Kidney (tissue), 13 donors: ENCODE measurements at regions not wholly inside any gene's neighbourhood (a gene's known extent, or its start where the extent isn't known, plus 50 kb on each side); places are given as distances from the start of the nearest gene placed in this dataset.
A peak's percentile ranks its signal among the peaks of the same experiment; 100 is the strongest.

ENCODE experiments used
- DNase-seq, 5 donors: peaks; one replicate each; pipeline ENCODE4 v3.0.0-alpha.2; 2013 to 2020
- FAIRE-seq: peaks from 2 replicates; lab custom pipeline; 2012; peaks lifted over from hg19 to GRCh38; lab: Jason Lieb, UNC
- H3K27ac ChIP-seq, 2 donors: one replicate each; pipeline ENCODE4 v1.7.0; 2013; ENCODE audit warnings: low read depth in 2 of 2, low read length in 2 of 2, inconsistent platforms in 1 of 2
- H3K27me3 ChIP-seq: one replicate; pipeline ENCODE4 v1.7.1; 2013; ENCODE audit warnings: low read length, inconsistent platforms; ENCODE audit not compliant: control insufficient read depth, insufficient read depth
- H3K36me3 ChIP-seq, 3 donors: one replicate each; pipeline versions ENCODE4 v1.7.0 to v1.7.1; 2013; ENCODE audit warnings: low read length in 3 of 3, control low read depth in 1 of 3, inconsistent platforms in 1 of 3; ENCODE audit not compliant: insufficient read depth in 3 of 3, control insufficient read depth in 2 of 3
- H3K4me1 ChIP-seq, 3 donors: one replicate each; pipeline versions ENCODE4 v1.7.0 to v1.7.1; 2013; ENCODE audit warnings: low read length in 3 of 3, inconsistent platforms in 1 of 3, low read depth in 1 of 3; ENCODE audit not compliant: control insufficient read depth in 2 of 3, insufficient read depth in 2 of 3
- H3K4me3 ChIP-seq, 3 donors: one replicate each; pipeline versions ENCODE4 v1.7.0 to v1.8.1; 2013; ENCODE audit warnings: low read length in 3 of 3, control low read depth in 1 of 3, inconsistent platforms in 1 of 3
- H3K9ac ChIP-seq, 3 donors: one replicate each; pipeline versions ENCODE4 v1.7.0 to v1.7.1; 2013; ENCODE audit warnings: low read length in 3 of 3, control low read depth in 1 of 3, inconsistent platforms in 1 of 3
- H3K9me3 ChIP-seq, 3 donors: one replicate each; pipeline versions ENCODE4 v1.7.0 to v1.7.1; 2013; ENCODE audit warnings: low read length in 3 of 3, control low read depth in 1 of 3, inconsistent platforms in 1 of 3; ENCODE audit not compliant: control insufficient read depth in 2 of 3, insufficient read depth in 1 of 3
- CTCF ChIP-seq: IDR thresholded peaks from 3 replicates; pipeline ENCODE4 v1.5.1; 2012; ENCODE audit warnings: mild to moderate bottlenecking, moderate library complexity, borderline replicate concordance; ENCODE audit not compliant: insufficient read depth; ENCODE audit errors: extremely low read depth
- intact Hi-C: fragments of 100-400 bp; cut with DNase I; formaldehyde crosslinking; loops from one replicate; pipeline ENCODE4 v1.11.1; 2022
- donor health status: control.
- donor health status: control.
- donor health status: control.
- donor health status: control.
- donor health status: control.
- donor health status: DM: yes; HTN: yes; CAD: no.
- donor health status: Normal renal cell carcinoma (clear cell type).

DNA sequence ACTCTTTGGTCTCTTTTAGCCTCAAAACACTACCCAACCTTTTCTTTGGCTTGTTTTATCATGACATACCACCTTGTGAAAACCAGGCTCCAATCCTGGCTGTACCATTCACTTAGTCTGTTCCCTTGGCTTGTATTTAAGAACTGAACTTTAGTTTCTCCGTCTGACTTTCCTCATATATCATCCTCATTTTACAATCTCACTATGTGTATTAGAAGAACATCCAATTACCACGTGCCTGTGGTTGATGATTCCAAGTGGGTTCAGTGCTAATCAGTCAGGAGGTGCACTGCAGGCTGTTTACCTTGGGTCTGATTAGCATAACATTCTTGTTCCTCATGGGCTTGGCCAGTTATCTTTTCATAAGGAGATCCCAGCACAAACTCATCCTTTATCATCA lies 144.8 kb upstream of the KLF14 start:
- FAIRE-seq (no peak), DNase-seq (no peak)
- H3K36me3 ChIP-seq, result peaks cover 0 to 36% (median 31%) of the 10 kb centered on the region in 3 donors
- H3K4me3 ChIP-seq, result no peak overlapping the region
- peaks cover 0 to 29% (median 29%) of the 10 kb centered on the region in 3 donors for H3K4me1 ChIP-seq
- peak overlapping the region in 1 of 2 donors; percentile 9 for H3K27ac ChIP-seq
- intact Hi-C loops, result no loop called here
- no peaks in the 10 kb centered on the region for H3K9me3 ChIP-seq
- no peak overlapping the region for H3K9ac ChIP-seq
- no peaks in the 10 kb centered on the region for H3K27me3 ChIP-seq
- TF ChIP-seq CTCF, result no peak

- TF ChIP-seq CTCF, result no peak
- FAIRE-seq, result no peak
- H3K9me3 ChIP-seq, result no peaks in the 10 kb centered on the region
- H3K27ac ChIP-seq, result no peak overlapping the region
- peaks cover 0 to 33% (median 29%) of the 10 kb centered on the region in 3 donors for H3K4me1 ChIP-seq
- peaks cover 0 to 38% (median 28%) of the 10 kb centered on the region in 3 donors for H3K36me3 ChIP-seq
- no peak for DNase-seq
- intact Hi-C loops, result no loop called here
- no peak overlapping the region for H3K4me3 ChIP-seq
- no peaks in the 10 kb centered on the region for H3K27me3 ChIP-seq
- no peak overlapping the region for H3K9ac ChIP-seq
Measured at GRCh38 chr7:130879191-130879590, 145.2 kb upstream of the KLF14 start.

DNA sequence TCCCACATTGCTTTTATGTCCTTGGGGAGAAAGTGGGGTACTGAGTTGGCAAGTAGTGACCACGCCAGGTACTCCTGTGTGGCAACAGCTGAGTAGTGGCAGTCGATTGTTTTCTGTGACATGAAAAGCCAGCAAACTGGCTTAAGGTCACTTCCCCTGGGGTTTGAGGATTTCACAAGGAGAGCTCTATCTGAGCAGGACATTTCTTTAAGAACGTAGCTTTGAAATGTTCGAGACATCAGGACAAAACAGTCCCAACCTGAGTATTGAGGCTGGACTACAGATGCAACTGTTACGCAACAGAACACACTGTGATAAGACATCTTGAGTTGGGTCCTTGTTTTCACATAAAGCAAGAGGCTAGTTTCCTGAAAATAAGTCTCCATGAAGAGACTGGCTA lies 146.7 kb upstream of the KLF14 start:
- FAIRE-seq (no peak), DNase-seq (no peak)
- no peak for TF ChIP-seq CTCF
- H3K4me3 ChIP-seq, result no peak overlapping the region
- intact Hi-C loops, result no loop called here
- H3K27ac ChIP-seq, result peak overlapping the region; percentile 43 to 53
- no peaks in the 10 kb centered on the region for H3K9me3 ChIP-seq
- no peak overlapping the region for H3K9ac ChIP-seq
- peaks cover 4 to 42% (median 28%) of the 10 kb centered on the region in 3 donors for H3K4me1 ChIP-seq
- peaks cover 0 to 45% (median 28%) of the 10 kb centered on the region in 3 donors for H3K36me3 ChIP-seq
- H3K27me3 ChIP-seq, result no peaks in the 10 kb centered on the region

DNA sequence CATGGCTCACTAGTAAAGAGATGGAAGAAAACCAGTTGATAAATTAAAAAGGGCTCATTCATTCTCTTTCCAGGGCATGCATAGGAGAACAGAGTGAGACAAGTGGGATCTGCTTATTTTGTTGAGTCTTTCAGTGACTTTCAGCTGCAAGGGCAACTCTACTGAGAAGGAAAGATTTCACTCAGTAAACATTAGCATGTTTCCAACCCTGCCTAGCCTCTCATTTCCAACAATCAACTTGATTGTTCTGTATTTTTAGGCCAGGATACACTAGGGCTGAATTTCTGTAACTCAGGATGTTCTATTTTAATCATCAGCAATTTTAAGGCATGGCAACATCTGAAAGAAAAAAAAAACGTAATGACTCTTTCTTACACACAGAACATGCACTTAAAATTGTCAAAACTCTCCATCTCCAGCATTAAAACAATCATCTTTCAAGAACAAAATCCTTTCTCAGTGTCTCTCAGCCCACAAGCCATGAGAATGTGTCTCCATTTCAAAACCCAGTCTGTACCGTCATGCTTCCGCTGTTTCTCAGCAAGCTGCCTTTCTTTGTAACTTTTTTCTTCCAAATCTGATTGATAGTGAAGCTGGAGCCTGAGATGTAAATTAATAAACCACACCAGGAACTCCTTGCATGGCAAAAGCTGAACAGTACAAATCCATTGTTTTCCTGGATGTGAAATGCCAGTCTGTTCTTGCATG lies 147.2 kb upstream of the KLF14 start:
- Histone ChIP-seq H3K9me3 (no peaks in the 10 kb centered on the region), H3K27ac (peak overlapping the region; percentile 43 to 53), H3K4me3 (no peak overlapping the region), H3K27me3 (no peaks in the 10 kb centered on the region), H3K9ac (peak overlapping the region in 1 of 3 donors; percentile 36), H3K36me3 (peaks cover 0 to 45% (median 28%) of the 10 kb centered on the region in 3 donors), H3K4me1 (peaks cover 4 to 48% (median 28%) of the 10 kb centered on the region in 3 donors)
- DNase-seq (no peak), FAIRE-seq (no peak)
- intact Hi-C loops, result no loop called here
- TF ChIP-seq CTCF, result no peak
